Endothelial cell of umbilical vein (primary cell): ENCODE measurements at regions not wholly inside any gene's neighbourhood (a gene's known extent, or its start where the extent isn't known, plus 50 kb on each side); places are given as distances from the start of the nearest gene placed in this dataset.

Experiments
- EZH2 ChIP-seq: IDR thresholded peaks from 2 replicates; pipeline ENCODE4 v1.6.1; 2012; ENCODE audit warnings: borderline replicate concordance, low read depth, mild to moderate bottlenecking, moderate library complexity, low read length, inconsistent platforms; ENCODE audit not compliant: severe bottlenecking
- FOS ChIP-seq: IDR thresholded peaks from 2 replicates; pipeline ENCODE4 v1.6.1; 2011; ENCODE audit warnings: mild to moderate bottlenecking, low read length, moderate library complexity, borderline replicate concordance; ENCODE audit not compliant: insufficient read depth
- JUN ChIP-seq: IDR thresholded peaks from 2 replicates; pipeline ENCODE4 v1.6.1; 2011; ENCODE audit warnings: borderline replicate concordance, low read depth; ENCODE audit not compliant: insufficient read length, insufficient read depth
- POLR2A ChIP-seq: IDR thresholded peaks from 2 replicates; pipeline ENCODE4 v1.6.1; 2012; ENCODE audit warnings: low read depth, mild to moderate bottlenecking, control low read depth, low read length
- POLR2AphosphoS5 ChIP-seq: IDR thresholded peaks from 2 replicates; pipeline ENCODE4 v1.6.1; 2012; ENCODE audit warnings: low read depth, mild to moderate bottlenecking, control low read depth, low read length, moderate library complexity; ENCODE audit not compliant: insufficient read depth
- TF ChIP-seq, protein P1 (sequence below), 2 donors: IDR thresholded peaks; 1 replicate in 1 of 2; 2 replicates in 1 of 2; pipeline ENCODE4 v1.5.1; 2011; ENCODE audit warnings: low read length in 2 of 2, mild to moderate bottlenecking in 2 of 2, moderate library complexity in 2 of 2, control low read depth in 1 of 2, inconsistent platforms in 1 of 2, low read depth in 1 of 2; ENCODE audit not compliant: insufficient read depth in 1 of 2; ENCODE audit errors: extremely low read depth in 1 of 2
- TF ChIP-seq, protein P2 (sequence below): IDR thresholded peaks from 2 replicates; pipeline ENCODE4 v1.6.1; 2011; ENCODE audit not compliant: insufficient read depth, insufficient read length

DNA sequence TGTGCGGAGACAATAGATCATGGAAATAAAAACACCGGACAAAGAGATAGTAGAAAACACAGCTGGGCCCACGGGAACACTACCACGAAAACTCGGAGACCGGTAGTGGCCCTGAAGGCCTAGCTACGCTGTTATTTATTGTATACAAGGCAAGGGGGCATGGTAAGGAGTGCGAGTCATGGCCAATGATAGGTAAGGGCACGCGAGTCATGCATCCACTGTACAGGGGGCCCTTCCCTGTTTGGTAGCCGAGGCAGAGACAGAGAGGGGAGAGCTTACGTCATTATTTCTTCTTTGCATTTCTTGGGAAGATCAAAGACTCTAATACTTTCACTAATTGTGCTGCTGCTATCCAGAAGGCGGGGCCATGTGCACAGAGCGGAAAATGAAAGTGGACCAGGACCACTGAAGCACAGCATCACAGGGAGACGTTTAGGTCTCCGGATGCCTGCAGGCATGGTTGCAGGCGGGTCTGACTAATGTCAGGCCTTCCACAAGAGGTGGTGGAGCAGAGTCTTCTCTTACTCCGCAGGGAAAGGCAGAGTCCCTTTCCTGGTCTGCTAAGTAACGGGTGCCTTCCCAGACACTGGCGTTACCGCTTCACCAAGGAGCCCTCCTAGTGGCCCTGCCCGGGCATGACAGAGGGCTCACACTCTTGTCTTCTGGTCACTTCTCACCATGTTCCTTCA, 74.4 kb upstream of the ARL4D start:
- TF ChIP-seq POLR2A = no peak
- TF ChIP-seq, protein P1, sequence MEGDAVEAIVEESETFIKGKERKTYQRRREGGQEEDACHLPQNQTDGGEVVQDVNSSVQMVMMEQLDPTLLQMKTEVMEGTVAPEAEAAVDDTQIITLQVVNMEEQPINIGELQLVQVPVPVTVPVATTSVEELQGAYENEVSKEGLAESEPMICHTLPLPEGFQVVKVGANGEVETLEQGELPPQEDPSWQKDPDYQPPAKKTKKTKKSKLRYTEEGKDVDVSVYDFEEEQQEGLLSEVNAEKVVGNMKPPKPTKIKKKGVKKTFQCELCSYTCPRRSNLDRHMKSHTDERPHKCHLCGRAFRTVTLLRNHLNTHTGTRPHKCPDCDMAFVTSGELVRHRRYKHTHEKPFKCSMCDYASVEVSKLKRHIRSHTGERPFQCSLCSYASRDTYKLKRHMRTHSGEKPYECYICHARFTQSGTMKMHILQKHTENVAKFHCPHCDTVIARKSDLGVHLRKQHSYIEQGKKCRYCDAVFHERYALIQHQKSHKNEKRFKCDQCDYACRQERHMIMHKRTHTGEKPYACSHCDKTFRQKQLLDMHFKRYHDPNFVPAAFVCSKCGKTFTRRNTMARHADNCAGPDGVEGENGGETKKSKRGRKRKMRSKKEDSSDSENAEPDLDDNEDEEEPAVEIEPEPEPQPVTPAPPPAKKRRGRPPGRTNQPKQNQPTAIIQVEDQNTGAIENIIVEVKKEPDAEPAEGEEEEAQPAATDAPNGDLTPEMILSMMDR (IDR thresholded peaks at IDR 0.05; ENCODE audit: extremely low read depth in 1 of 2, insufficient read depth in 1 of 2, low read depth in 1 of 2, low read length in 2 of 2) = peak in 1 of 2 donors; percentile 39
- TF ChIP-seq, protein P2, sequence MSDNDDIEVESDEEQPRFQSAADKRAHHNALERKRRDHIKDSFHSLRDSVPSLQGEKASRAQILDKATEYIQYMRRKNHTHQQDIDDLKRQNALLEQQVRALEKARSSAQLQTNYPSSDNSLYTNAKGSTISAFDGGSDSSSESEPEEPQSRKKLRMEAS = no peak
- TF ChIP-seq POLR2AphosphoS5 = no peak
- TF ChIP-seq EZH2 = no peak
- TF ChIP-seq FOS = no peak
- no peak for TF ChIP-seq JUN
